KMS-11 (cell line): ENCODE measurements at regions not wholly inside any gene's neighbourhood (a gene's known extent, or its start where the extent isn't known, plus 50 kb on each side); places are given as distances from the start of the nearest gene placed in this dataset.
A peak's percentile ranks its signal among the peaks of the same experiment; 100 is the strongest.

Experiments
- H2AFZ ChIP-seq: fragments of 200-600 bp; sonication (generic); 2 replicates; pipeline ENCODE4 v1.6.1; 2016; ENCODE audit warnings: antibody characterized with exemption, mixed run types, low read depth
- H3K27ac ChIP-seq: fragments of 200-600 bp; sonication (generic); 2 replicates; pipeline ENCODE4 v1.6.1; 2016; ENCODE audit warnings: mild to moderate bottlenecking, mixed run types
- H3K27me3 ChIP-seq: fragments of 200-600 bp; sonication (generic); 2 replicates; pipeline ENCODE4 v1.6.1; 2017; ENCODE audit warnings: mild to moderate bottlenecking, low read depth, mixed run types, moderate library complexity; ENCODE audit not compliant: insufficient read depth
- H3K36me3 ChIP-seq: fragments of 200-600 bp; sonication (generic); 2 replicates; pipeline ENCODE4 v1.6.1; 2017; ENCODE audit warnings: mild to moderate bottlenecking, mixed run types; ENCODE audit not compliant: insufficient read depth
- H3K4me1 ChIP-seq: fragments of 200-600 bp; sonication (generic); 2 replicates; pipeline ENCODE4 v1.6.1; 2016; ENCODE audit warnings: mild to moderate bottlenecking, low read depth, mixed run types; ENCODE audit not compliant: poor library complexity, severe bottlenecking
- H3K4me2 ChIP-seq: fragments of 200-600 bp; sonication (generic); 2 replicates; pipeline ENCODE4 v1.7.0; 2016; ENCODE audit warnings: mild to moderate bottlenecking, mixed run types
- H3K4me3 ChIP-seq: fragments of 200-600 bp; sonication (generic); IDR thresholded peaks from 2 replicates; pipeline ENCODE4 v1.6.1; 2017; ENCODE audit warnings: low read depth, low read length, mixed read lengths; ENCODE audit not compliant: insufficient read depth
- H3K79me2 ChIP-seq: fragments of 200-600 bp; sonication (generic); 2 replicates; pipeline ENCODE4 v1.6.1; 2016; ENCODE audit warnings: low read depth, mixed run types; ENCODE audit not compliant: insufficient read depth
- H3K9ac ChIP-seq: fragments of 200-600 bp; sonication (generic); 2 replicates; pipeline ENCODE4 v1.6.1; 2016; ENCODE audit warnings: mild to moderate bottlenecking, mixed run types
- H4K20me1 ChIP-seq: fragments of 200-600 bp; sonication (generic); 2 replicates; pipeline ENCODE4 v1.6.1; 2016; ENCODE audit warnings: mild to moderate bottlenecking, mixed run types; ENCODE audit not compliant: insufficient read depth
- TF ChIP-seq, protein P1 (sequence below): fragments of 200-600 bp; sonication (generic); conservative IDR thresholded peaks from 2 replicates; pipeline ENCODE4 v1.6.1; 2017; ENCODE audit warnings: low read depth, mild to moderate bottlenecking, antibody characterized with exemption, low read length, moderate library complexity, mixed read lengths

GRCh38 chr4:34679228-34679627, 1565.1 kb downstream of the ARAP2 start:
- H3K9ac ChIP-seq: no peak overlapping the region
- no peaks in the 10 kb centered on the region for H3K4me1 ChIP-seq
- H4K20me1 ChIP-seq: no peaks in the 10 kb centered on the region
- TF ChIP-seq, protein P1, sequence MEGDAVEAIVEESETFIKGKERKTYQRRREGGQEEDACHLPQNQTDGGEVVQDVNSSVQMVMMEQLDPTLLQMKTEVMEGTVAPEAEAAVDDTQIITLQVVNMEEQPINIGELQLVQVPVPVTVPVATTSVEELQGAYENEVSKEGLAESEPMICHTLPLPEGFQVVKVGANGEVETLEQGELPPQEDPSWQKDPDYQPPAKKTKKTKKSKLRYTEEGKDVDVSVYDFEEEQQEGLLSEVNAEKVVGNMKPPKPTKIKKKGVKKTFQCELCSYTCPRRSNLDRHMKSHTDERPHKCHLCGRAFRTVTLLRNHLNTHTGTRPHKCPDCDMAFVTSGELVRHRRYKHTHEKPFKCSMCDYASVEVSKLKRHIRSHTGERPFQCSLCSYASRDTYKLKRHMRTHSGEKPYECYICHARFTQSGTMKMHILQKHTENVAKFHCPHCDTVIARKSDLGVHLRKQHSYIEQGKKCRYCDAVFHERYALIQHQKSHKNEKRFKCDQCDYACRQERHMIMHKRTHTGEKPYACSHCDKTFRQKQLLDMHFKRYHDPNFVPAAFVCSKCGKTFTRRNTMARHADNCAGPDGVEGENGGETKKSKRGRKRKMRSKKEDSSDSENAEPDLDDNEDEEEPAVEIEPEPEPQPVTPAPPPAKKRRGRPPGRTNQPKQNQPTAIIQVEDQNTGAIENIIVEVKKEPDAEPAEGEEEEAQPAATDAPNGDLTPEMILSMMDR: no peak
- no peak overlapping the region for H2AFZ ChIP-seq
- no peak overlapping the region for H3K4me3 ChIP-seq
- H3K4me2 ChIP-seq: no peak overlapping the region
- H3K27me3 ChIP-seq: no peaks in the 10 kb centered on the region
- H3K27ac ChIP-seq: no peak overlapping the region
- no peaks in the 10 kb centered on the region for H3K79me2 ChIP-seq
- no peaks in the 10 kb centered on the region for H3K36me3 ChIP-seq

DNA sequence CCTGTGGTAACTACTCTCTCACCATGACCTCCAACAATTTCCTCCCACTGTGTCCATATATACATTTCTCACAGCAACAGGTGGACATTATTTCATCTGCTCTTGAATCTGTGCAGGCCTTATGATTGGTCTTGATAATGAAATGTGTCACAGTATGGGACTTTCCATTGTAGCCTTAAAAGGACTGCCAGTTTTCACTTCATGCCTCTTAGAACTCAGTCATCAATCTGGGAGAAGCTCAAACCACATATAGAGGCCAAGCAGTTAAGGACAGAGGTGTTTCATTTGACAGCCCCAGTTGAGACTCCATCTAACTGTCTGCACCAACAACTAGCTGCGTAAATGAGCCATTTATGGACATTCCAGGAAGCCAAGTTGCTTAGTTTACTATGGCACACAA, 1534.8 kb downstream of the ARAP2 start:
- Histone ChIP-seq H3K27ac (no peak overlapping the region), H2AFZ (no peak overlapping the region), H3K9ac (no peak overlapping the region), H3K4me1 (no peaks in the 10 kb centered on the region), H3K27me3 (no peaks in the 10 kb centered on the region), H3K4me2 (no peak overlapping the region), H4K20me1 (no peaks in the 10 kb centered on the region), H3K79me2 (no peaks in the 10 kb centered on the region), H3K4me3 (no peak overlapping the region), H3K36me3 (no peaks in the 10 kb centered on the region)
- TF ChIP-seq, protein P1: no peak

DNA sequence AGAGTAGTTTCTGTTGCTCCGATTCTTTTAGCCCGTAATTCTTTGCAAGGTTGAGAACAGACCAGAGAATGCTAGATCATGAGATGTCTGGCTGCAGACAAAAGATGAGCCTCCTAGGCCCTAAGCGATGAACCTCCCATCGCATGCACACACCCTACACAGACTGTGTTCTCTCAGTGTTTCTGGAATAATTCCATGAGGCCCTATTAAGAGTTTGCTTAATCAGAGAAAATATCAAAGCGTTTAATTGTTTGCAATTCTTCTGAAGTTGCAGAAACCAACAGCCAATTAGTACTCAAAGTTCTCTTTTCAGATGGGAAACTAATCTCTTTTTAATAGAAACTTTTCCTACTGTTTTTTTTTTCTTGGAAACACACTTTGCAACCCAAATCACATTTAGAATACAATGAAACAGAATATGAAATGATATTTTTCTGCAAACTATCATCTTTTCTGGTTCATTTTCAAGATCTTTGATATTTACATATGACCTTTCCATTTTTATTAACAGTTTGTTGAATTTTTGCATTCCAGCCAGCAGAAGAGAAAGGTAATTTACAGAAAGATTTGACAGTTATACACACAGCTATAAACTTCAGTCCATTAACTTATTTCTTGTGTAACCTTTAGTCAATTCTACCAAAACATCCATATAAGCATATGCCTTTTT, 1525.6 kb downstream of the ARAP2 start:
- Histone ChIP-seq H3K4me2 (no peak overlapping the region), H3K9ac (no peak overlapping the region), H3K27ac (no peak overlapping the region), H3K79me2 (no peaks in the 10 kb centered on the region), H4K20me1 (no peaks in the 10 kb centered on the region), H3K4me3 (no peak overlapping the region), H3K4me1 (no peaks in the 10 kb centered on the region), H3K27me3 (no peaks in the 10 kb centered on the region), H3K36me3 (no peaks in the 10 kb centered on the region), H2AFZ (no peak overlapping the region)
- TF ChIP-seq, protein P1: no peak

DNA sequence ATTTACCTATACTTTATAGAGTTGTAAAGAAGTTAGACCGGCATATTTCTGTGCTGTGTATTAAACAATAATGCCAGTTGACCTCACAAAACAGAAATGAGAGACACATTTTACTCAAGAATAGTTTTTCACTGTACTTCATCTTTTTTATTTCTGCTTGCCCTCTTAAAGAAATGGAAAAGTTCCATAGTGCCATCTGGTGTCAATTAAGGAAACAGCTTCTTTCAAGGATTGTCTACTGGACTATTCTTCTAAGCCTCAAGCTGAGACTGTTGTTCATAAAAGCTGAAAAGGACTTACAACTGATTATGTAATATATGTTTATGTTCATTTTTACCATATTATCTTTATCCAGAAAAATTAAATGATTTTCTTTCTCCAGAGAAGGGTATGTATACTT, 1523.7 kb downstream of the ARAP2 start:
- no peaks in the 10 kb centered on the region for H3K4me1 ChIP-seq
- no peaks in the 10 kb centered on the region for H3K36me3 ChIP-seq
- H3K4me3 ChIP-seq: no peak overlapping the region
- H3K79me2 ChIP-seq: no peaks in the 10 kb centered on the region
- no peaks in the 10 kb centered on the region for H3K27me3 ChIP-seq
- H3K9ac ChIP-seq: no peak overlapping the region
- H3K27ac ChIP-seq: no peak overlapping the region
- H2AFZ ChIP-seq: no peak overlapping the region
- H3K4me2 ChIP-seq: no peak overlapping the region
- TF ChIP-seq, protein P1: peak; percentile 42; the same call in 1 of the 2 replicates
- no peaks in the 10 kb centered on the region for H4K20me1 ChIP-seq
